ENCODE measurements at regions not wholly inside any gene's neighbourhood (a gene's known extent, or its start where the extent isn't known, plus 50 kb on each side); places are given as distances from the start of the nearest gene placed in this dataset.

DNA sequence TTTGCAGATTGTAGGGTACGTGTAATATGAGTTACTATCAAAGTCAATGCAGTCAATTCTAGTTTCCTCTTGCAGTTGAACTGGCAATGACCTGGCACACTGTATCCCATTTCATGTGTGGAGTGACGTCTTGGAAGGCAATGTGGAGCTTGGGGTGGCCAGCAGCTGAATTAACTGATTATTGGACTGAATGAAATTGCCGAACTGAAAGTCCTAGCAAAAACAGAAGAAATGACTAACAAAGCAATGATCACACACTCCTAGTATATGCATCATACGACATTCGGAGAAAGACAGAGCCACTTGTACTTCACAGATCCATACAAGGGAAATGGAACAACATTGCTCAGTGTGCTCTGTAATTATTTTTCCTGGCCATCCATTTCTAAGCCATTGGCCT lies 259.1 kb upstream of the DAPK1 start:
- no peak for ATAC-seq (ENCODE audit: low read depth)

GRCh38 chr9:87239312-87239711 lies 258.4 kb upstream of the DAPK1 start:
- no peak overlapping the region for H3K27ac ChIP-seq (ENCODE audit: poor library complexity, severe bottlenecking)
- ATAC-seq (ENCODE audit: low read depth) (no peak), DNase-seq (ENCODE audit: low spot score) (no peak)
- no peaks in the 10 kb centered on the region for H3K27me3 ChIP-seq (ENCODE audit: insufficient read depth, poor library complexity, severe bottlenecking)
- TF ChIP-seq CTCF (IDR thresholded peaks at IDR 0.05; ENCODE audit: poor library complexity, severe bottlenecking) = no peak
- H3K9me3 ChIP-seq (ENCODE audit: severe bottlenecking) = no peaks in the 10 kb centered on the region
- no peaks in the 10 kb centered on the region for H3K36me3 ChIP-seq (ENCODE audit: low read depth)
- H3K4me3 ChIP-seq (ENCODE audit: severe bottlenecking) = no peak overlapping the region
- no peaks in the 10 kb centered on the region for H3K4me1 ChIP-seq (ENCODE audit: insufficient read depth, poor library complexity, severe bottlenecking)

More for the DNA sequence above, 259.1 kb upstream of the DAPK1 start:
- Histone ChIP-seq H3K36me3 (ENCODE audit: low read depth) (no peaks in the 10 kb centered on the region), H3K27me3 (ENCODE audit: insufficient read depth, poor library complexity, severe bottlenecking) (no peaks in the 10 kb centered on the region), H3K4me3 (ENCODE audit: severe bottlenecking) (no peak overlapping the region), H3K4me1 (ENCODE audit: insufficient read depth, poor library complexity, severe bottlenecking) (no peaks in the 10 kb centered on the region), H3K9me3 (ENCODE audit: severe bottlenecking) (no peaks in the 10 kb centered on the region), H3K27ac (ENCODE audit: poor library complexity, severe bottlenecking) (no peak overlapping the region)
- DNase-seq (ENCODE audit: low spot score) = no peak
- no peak for TF ChIP-seq CTCF (IDR thresholded peaks at IDR 0.05; ENCODE audit: poor library complexity, severe bottlenecking)

DNA sequence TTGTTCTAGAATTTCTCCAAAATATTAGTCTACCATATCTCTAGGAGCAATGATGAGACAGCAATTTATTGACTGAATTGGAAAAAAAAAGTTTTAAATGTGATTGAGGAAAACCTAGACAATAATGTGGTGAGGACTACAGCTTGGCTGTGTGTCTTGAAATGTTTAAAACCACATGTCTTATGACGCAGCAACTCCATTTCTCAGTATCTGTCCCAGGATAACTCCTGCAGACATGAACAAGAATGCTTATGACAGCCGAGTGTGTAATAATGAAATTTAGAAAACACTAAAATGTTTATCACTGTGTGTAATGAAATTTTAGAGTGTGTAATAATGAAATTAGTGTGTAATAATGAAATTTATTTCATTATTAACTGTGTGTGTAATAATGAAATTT lies 254.1 kb upstream of the DAPK1 start:
- DNase-seq (ENCODE audit: low spot score) = no peak
- Histone ChIP-seq H3K4me3 (ENCODE audit: severe bottlenecking) (no peak overlapping the region), H3K27ac (ENCODE audit: poor library complexity, severe bottlenecking) (no peak overlapping the region), H3K4me1 (ENCODE audit: insufficient read depth, poor library complexity, severe bottlenecking) (no peaks in the 10 kb centered on the region), H3K27me3 (ENCODE audit: insufficient read depth, poor library complexity, severe bottlenecking) (no peaks in the 10 kb centered on the region), H3K36me3 (ENCODE audit: low read depth) (no peaks in the 10 kb centered on the region), H3K9me3 (ENCODE audit: severe bottlenecking) (no peaks in the 10 kb centered on the region)
- no peak for ATAC-seq (ENCODE audit: low read depth)
- no peak for TF ChIP-seq CTCF (IDR thresholded peaks at IDR 0.05; ENCODE audit: poor library complexity, severe bottlenecking)

DNA sequence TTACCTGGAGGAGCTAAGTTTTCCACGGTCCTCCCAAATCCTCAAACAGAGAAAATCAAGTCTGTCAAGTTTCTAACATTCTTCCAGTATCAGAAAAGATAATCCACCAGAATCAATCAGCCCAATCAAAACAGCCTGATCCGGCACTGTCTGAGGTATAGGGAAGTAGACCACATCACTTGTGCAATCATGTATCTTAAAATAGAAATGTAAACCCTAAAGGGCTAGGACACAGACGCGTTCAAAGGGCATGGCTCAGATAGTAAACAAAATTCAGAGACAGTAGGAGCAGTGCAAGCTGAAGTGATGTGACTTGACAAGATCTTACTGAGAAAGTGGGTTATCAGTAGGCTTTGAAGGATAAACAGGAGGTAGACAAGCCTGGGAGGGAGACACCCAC lies 252.4 kb upstream of the DAPK1 start:
- Histone ChIP-seq H3K4me3 (ENCODE audit: severe bottlenecking) (no peak overlapping the region), H3K27me3 (ENCODE audit: insufficient read depth, poor library complexity, severe bottlenecking) (no peaks in the 10 kb centered on the region), H3K4me1 (ENCODE audit: insufficient read depth, poor library complexity, severe bottlenecking) (peaks cover 3% of the 10 kb centered on the region), H3K36me3 (ENCODE audit: low read depth) (no peaks in the 10 kb centered on the region), H3K9me3 (ENCODE audit: severe bottlenecking) (no peaks in the 10 kb centered on the region), H3K27ac (ENCODE audit: poor library complexity, severe bottlenecking) (no peak overlapping the region)
- DNase-seq (ENCODE audit: low spot score) (no peak), ATAC-seq (ENCODE audit: low read depth) (no peak)
- no peak for TF ChIP-seq CTCF (IDR thresholded peaks at IDR 0.05; ENCODE audit: poor library complexity, severe bottlenecking)

GRCh38 chr9:87247097-87247496 lies 250.6 kb upstream of the DAPK1 start:
- no peak for TF ChIP-seq CTCF (IDR thresholded peaks at IDR 0.05; ENCODE audit: poor library complexity, severe bottlenecking)
- no peaks in the 10 kb centered on the region for H3K36me3 ChIP-seq (ENCODE audit: low read depth)
- ATAC-seq (ENCODE audit: low read depth) (no peak), DNase-seq (ENCODE audit: low spot score) (no peak)
- peaks cover 3% of the 10 kb centered on the region for H3K4me1 ChIP-seq (ENCODE audit: insufficient read depth, poor library complexity, severe bottlenecking)
- H3K27me3 ChIP-seq (ENCODE audit: insufficient read depth, poor library complexity, severe bottlenecking) = no peaks in the 10 kb centered on the region
- H3K27ac ChIP-seq (ENCODE audit: poor library complexity, severe bottlenecking) = no peak overlapping the region
- no peak overlapping the region for H3K4me3 ChIP-seq (ENCODE audit: severe bottlenecking)
- H3K9me3 ChIP-seq (ENCODE audit: severe bottlenecking) = no peaks in the 10 kb centered on the region

Measured in RWPE2 (cell line).